Activated CD8-positive, alpha-beta memory T cell treated with anti-CD3 and anti-CD28 coated beads for 4 hours (primary cell): ENCODE measurements at regions not wholly inside any gene's neighbourhood (a gene's known extent, or its start where the extent isn't known, plus 50 kb on each side); places are given as distances from the start of the nearest gene placed in this dataset.
"Not testable (repeated sequence)": the region's sequence is repeated elsewhere in the genome, so short reads cannot be mapped to it uniquely, and the experiment has no call there.

Experiments used
- DNase-seq, 2 donors: peaks; one replicate each; pipeline ENCODE4 v3.0.0-alpha.2; 2020; ENCODE audit warnings: low read depth in 2 of 2

DNA sequence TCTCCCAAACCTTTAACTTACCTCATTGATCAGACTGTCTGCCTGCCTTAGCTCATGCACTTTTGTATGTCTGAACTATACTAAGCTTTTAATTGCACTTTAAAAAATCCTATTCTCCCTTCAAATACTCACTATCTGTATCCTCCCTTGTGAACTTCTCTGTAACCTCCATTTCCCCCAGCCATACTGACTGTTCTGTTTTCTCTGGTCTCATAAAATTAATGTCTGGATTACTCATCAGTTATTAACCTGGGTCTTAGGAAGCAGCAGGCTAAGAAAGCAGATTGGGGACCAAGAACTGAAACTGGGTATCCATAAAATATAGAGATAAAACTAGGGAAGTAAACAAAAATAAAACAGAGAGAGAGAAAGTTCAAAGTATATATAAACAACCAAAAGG is 469.3 kb upstream of the MAN1A1 start:
- no peak for DNase-seq

DNA sequence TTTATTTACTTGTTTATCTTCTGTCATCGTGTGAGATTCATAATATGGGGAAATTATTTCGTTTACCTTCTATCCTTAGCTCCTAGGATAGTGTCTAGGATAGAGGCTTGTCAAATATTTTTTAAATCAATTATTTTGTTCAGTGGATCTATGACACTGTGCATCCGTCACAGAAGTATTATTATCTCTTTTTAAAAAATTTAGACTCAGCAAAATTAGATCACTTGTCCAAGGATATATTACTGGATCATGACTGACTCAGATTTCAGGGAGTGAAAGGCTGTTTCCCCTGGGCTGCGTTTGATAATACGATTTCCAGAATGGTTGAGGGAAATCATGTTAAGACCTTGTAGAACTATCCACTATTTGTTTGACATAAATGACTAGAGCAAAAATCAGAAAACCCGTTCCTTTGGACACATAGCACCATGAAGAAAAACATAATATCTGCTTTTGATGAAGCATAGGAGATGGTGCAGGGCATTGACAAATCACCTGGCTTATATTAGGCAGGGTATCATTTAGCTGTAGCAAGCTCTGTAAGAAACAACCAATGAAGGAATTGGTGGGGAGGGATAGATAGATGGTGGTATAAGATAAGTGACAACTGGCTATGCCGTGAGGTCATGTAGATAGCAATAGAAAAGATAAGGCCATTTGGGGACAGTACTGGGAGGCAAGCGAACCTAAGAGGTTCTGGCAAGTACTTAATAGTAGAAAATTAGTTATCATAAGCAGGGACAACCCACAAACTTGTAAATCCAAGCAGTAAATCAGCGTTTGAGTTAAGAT is 465.2 kb upstream of the MAN1A1 start:
- no peak for DNase-seq

DNA sequence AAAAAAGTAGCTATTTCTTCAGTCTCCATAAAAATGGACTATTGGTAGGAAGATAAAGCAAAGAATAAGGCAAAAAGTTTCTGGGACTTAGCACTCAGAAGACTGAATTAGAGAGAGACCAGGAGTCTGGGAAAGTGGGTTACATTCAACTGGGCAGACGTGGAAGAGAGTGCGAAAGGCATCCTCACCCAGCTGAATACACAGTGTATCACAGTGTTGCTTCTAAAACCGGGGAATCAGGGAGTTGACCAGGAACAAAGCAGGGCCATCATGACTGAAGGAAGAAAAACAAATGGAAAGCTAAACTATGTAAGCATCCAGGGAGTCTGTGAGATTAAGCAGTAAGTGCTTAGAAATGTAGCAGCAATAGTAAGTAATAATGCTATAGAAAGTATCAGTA is 452.9 kb upstream of the MAN1A1 start:
- no peak for DNase-seq

DNA sequence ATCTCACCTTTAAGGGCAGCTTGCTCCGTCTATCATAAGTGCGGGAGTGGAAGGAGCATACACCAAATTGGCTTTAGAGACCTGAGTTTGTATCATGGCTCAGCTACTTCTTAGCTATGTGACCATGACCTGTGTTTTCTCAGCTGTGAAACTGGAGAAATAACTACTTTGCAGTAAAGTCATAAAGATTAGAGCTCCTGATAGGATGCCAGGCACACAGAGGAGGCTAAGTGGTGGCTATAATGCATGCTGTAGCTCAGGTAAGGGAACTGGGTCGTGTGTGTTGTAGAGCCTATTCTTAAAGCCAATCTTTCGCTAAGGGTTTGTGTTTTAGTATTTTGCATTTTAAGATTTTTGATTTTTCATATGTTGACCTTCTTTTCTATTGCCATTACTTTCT is 451.5 kb upstream of the MAN1A1 start:
- DNase-seq, result no peak

DNA sequence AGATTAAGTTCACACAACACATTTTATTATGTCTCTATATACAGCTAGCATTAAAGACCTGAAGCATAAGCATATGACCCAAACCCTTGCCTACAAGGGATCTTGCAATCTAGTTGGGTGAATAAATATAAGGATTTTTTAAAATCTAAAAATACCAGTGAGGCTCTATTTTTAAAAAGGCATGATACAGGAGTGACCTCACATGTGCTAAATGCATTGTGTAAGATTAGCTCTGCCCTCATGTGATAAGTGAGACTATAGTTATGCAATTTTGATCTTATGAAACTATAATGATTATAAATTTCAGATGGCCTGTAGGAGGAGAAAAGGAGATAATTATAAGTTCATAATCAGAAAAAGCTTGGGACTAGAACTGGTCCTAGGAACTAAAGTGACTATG is 451.0 kb upstream of the MAN1A1 start:
- DNase-seq, result no peak

DNA sequence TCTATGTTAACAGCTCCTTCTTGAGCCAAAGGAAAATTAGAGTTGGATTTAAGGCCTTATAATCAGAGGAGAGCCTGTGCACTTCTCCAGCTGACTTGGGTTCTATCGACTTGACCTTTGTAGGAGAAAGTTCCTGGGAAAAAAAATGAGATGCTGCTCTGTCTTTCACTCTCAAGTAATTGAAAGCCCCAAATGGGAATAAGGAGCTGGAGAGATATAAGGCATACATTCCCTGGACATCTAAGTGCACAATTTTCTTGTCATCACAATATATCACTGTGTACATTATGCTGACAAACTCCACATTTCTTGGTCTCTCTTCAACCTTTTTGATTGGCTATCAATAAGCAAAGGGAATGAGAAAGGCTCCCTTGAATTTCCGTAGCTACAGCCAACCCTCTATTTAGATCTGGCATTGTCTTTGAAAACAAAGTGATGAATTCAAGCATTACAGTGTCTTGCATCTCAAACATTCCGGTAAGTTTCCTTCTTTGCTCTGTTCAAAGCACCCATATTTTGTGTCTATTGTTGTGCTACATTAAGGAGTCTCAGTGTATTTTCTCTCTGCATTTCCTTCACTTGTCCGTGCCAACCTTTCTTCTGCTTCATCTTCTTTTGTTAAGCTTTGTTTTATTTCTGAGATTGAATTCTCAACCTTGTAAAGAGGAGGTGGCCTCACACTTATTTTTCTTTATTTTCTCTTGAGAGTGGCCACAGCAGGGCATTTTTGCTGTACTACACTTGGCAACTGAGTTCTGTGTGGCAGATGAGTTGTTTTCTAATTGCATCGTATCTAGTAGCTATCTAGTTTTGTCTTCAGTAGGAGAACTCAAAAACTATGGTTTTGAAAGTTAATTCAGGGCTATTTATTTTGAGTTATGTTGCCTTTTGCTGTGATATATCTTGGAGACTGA is 450.3 kb upstream of the MAN1A1 start:
- no peak for DNase-seq

DNA sequence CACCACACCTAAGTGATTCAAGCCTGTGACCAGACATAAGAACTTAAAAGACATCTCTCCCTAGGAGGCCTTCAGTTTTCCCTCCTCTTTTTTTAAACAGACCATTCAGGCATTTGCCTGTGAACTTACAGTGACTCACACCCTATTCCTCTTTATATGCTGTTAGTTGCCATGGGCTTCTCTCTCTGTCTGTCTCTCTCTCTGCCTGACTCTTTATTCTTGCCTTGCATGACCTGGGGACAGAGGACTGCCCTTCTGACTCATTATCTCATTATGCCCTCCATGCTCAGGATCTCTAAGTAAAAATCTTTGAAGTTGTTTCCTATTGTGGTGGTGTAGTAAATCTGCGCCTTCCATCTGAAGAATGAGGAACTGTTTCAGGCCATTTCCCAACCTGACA is 442.2 kb upstream of the MAN1A1 start:
- no peak for DNase-seq

DNA sequence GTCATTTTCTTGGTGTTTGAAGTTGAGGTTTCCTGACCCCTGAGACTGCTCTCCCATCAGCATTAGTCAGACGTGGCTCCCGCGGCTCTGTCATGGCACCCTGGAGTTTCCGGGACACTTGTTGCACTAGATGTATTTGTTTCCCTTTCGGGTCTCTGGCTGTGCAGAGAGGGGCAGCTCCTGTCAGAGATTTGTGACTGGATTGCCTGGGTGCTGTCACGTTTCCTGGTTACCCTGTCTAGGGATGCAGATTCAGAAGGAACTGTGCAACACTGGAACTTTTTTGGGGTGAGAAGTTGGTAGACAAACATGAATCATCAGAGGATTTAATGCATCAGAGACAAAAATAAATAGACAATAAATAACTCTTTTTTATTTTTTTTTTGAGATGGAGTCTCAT is 431.8 kb upstream of the MAN1A1 start:
- DNase-seq, result no peak

DNA sequence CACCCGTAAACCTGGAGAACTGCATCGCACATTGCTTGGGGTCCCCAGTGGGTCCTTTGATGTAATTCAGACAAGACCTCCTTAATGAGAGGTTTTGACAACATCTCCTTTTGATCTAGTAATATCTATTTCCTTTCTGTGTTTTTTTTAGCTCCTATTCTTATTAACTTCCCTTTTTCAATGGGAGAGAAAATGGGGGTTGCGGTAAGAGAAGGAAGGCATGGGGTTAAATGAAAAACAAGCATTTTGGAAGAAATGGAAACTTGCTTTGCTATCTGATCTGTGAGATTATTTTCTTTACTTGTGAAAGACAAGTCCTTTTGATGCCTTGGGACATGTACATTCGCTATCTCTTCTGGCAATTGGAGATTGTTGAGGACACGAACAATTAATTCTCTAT is 418.6 kb upstream of the MAN1A1 start:
- no peak for DNase-seq

DNA sequence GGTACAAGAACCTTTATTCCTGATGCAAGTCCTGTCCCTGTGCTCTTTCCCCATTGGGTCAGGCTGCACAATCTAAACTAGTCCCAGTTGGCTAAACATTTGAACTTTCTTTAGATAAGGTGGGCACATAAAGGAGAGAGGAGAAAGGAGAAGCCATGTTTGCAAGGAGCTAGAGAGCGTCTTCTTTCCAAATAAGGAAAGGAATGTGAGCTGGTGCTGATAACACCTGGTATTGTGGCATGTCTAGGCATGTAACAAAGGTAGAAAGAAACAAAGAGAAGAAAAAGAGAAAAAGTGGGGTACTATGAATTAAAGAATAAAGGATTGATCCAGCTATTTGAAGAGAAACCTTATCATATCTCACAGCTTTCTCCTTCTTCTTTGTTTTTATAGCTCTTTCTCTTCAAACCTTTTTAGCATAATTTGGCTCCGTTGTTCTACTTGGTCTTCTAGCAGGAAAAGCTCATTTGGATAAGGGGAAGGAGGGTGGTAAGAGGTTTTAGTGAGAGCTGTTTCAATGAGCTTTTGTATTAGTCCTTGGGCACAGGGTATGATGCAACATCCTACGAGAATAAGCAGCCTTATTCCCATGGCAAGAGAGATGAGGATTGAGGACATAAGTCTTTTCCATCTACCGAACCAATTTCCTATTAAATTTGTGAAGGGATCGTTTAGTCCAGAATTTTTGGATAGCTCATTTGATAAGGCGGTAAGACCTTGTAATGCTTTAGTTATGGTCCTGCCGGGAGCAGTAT is 415.5 kb upstream of the MAN1A1 start:
- no peak for DNase-seq

DNA sequence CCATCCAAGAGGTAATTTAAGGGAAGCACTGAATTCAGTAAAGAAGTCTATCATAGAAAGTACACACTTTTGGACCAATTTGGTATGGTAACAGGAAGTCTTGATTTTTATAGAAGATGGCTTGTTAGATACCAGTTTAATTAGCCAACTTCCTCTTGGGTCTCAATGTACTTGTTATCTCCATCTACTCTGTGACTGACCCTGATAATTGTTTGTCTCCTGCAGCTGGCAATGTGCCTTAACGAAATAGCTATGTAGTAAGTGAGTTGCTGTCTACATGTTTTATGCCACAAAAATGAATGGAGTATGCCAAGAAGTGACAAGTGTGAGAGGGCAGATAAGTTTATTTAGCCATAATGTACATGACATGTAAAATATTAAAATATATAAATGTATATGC is 410.5 kb upstream of the MAN1A1 start:
- DNase-seq, result no peak

DNA sequence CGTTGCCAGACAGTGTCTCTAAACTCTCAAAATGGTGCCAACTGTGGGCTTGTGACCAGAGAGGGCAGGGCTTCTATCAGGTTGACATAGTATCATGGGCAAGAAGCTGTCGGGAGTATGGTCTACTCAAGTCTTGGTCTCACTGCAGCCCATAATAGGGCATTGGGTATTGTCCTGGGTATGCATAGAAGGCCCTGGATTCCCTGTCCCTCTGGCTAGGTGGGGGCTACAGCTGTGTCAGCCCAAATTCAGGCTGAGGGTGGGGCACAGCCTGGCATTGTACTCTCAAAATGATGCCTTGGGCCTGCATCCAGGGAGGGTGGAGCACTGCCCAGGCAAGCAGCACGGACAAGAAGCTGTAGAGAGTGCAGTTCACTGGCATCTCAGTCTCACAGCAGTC is 408.8 kb upstream of the MAN1A1 start:
- no peak for DNase-seq

DNA sequence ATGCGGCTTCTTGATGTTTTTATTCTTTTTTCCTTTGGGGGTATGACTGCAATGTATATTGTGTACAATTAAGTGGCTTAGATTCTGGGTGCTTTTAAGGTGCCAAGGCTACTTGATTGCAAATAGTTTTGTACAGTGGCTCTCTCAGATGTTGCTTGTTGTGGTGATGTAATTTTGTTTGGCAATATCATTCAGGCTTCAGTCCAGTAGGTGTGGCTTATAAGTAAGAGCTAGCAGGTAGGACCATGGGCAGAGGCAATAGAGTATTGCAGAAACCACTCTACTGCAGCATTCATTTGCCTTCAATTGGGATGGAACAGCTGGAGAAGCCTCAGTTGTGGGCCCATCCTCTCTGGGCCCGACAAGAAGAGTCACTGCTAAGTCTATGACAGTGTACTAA is 407.9 kb upstream of the MAN1A1 start:
- no peak for DNase-seq

DNA sequence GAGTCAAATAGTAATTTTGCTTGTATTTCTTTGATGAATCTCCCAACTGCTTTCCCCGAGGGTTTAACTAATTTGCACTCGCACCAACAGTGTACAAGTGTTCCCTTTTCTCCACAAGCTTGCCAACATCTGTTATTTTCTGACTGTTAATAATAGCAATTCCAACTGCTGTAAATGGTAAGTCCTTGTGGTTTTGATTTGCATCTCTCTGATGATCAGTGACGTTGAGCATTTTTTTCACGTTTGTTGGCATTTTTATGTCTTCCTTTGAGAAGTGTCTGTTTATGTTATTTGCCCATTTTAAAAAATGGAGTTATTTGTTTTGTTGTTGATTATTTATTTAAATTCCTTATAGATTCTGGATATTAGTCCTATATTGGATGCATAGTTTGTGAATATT is 399.8 kb upstream of the MAN1A1 start:
- DNase-seq, result no peak

DNA sequence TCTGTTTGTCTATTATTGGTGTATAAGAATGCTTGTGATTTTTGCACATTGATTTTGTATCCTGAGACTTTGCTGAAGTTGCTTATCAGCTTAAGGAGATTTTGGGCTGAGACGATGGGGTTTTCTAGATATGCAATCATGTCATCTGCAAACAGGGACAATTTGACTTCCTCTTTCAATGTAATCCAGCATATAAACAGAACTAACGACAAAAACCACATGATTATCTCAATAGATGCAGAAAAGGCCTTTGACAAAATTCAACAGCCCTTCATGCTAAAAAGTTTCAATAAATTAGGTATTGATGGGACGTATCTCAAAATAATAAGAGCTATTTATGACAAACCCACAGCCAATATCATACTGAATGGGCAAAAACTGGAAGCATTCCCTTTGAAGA is 399.0 kb upstream of the MAN1A1 start:
- not testable (repeated sequence) for DNase-seq

DNA sequence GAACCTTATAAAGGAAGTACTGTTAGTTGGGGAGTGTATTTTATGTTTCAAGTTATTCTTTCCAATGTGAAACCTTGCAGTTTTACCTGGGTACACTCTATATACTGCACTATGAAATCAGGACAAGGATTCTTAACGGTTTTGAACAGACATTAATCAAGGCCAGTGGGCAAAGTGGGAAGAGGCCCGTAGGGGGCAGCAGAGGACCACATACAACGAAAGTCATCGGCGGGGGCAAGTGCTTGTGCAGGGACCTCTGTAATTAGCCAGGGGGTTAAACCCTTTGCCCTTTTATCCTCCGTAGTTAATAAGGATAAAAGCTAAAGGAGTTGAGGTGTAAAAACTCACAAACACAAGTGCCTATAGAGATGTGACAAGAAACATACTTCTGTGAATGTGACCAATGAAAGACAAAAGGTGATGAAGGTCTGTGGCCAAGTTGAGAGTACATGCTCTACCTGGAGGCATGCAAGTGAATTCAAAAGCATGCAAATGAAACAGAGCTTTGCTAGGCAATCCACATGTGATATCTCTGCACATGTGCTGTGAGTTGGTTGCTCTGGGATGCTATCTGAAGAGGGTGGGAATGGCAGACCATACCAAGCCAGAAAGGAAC is 392.7 kb upstream of the MAN1A1 start:
- peak in 1 of 2 donors; percentile 22 for DNase-seq

DNA sequence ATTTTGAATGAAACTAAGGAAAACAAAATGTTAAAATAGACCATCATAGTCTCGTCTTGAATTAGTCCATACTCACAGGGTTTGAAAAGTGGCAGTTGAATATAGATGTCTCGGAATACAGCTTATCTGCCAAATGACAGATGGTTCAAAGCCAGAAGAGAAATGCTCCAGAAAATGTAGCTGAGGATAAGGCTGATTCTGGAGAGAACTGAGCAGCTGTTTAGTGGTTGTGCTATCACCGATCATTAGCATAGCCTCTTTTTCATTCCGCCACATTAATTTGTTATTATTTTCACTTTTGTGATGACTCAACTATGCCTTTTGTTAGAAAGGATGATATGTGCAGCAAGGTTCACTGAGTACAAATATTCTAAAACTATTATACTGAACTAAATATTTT is 390.2 kb upstream of the MAN1A1 start:
- no peak for DNase-seq

DNA sequence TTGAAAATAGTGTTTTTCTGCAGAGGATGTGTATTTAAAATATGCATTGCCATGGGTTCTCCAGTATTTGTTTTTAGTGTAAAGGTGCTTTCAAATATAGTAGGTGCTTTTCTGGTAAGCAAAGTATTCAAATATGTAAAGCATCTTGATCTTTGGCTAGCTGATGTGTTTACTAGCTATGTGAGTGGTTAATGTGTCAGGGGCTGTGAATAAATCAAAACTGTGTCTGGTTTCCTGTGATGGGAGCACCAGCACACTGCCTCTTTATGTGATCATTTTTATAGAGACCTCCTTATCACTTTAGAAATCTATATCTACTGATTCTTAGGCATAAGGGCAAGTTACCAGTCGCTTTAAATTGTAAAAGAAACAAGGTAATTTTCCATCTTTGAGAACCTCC is 388.9 kb upstream of the MAN1A1 start:
- no peak for DNase-seq

DNA sequence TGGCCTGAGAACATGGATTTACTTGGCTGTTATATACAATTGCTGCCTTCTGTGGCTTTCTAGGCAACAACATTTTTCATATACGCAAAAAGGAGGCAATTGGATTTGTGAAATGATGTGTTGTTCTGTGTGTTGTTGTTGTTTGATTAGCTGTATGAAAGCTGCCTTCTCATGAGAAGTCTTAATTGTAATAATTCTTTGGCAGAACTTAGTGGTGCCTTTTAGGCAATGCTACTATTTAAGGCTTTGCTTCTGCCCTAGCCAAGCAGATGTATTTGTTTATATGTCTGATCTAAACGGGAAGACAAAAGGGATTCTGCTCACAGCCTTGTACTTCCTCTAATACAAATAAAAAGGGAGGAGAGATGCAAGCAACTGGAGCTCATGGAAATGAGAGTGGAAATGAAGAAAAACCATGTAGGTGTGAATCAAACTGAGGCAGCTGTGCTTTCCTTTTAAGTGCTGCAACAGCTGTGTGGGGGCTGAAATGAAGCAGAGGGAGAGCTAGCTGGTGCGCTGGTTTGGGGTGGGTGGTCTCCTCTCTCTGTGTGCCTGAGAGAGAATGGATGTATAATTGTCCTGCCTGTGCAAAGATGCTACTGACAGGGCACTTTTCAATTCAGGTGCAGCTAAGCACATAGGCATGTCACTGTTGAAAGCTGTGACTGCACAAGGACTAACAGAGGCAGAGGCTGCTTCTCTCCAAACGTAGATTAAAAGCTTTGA is 386.9 kb upstream of the MAN1A1 start:
- no peak for DNase-seq

DNA sequence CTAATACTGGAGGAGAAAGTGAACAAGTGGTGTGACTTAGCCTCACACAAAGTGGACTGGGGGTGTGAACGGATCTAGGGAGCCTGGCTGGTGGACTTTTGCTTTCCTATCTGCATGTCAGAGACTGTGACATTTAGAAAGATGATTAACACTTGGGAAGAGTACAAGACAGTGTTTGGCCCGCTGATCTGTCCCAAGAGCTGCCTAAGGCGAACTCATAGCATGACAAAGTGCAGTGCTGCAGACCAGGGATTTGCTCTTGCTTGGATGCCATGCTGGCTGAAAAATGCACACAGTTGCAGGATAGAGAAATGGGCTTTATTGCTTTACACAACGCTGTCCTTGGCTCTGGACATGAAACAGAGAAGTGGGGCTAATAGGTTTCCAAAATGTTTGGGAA is 386.0 kb upstream of the MAN1A1 start:
- DNase-seq, result no peak

DNA sequence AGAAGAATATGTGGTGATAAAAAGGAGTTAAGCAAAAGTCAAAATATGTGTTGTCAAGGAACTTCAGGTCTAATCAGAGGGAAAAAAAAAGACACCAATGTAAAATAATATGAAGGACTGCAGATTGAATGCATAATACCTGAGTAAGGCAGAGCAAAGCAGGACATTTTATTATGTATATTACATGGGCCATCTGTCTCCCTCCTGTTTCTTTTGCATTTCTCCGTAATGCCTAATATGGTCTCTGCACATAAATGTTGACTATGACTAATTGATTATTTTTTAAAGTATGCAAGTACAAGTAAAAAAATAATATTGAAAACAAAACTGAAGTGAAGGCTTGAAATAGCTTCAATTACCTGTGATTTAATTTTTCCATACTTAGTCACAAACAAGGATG is 384.7 kb upstream of the MAN1A1 start:
- no peak for DNase-seq
